ENCODE measurements at regions not wholly inside any gene's neighbourhood (a gene's known extent, or its start where the extent isn't known, plus 50 kb on each side); places are given as distances from the start of the nearest gene placed in this dataset.

DNA sequence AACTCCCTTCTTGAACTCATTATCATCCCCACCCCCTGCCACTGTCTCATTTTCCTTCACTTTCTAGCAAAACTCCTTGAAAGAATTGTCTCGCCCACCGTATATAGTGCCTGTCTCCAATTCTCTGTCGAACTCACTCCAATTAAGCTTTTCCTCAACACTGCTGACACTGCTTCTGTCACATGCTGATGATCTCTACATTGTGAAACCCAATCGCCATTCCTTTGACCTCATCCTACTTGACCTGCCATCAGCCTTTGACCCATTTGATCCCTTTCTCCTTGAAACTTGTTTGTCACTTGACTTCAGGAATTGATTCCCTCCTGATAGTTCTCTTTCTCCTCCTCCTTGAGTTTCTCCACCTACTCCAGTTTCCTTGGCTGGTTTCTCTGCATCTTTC, 54.8 kb downstream of the CCDC71L start:
- no peak for DNase-seq
- Histone ChIP-seq H3K27me3 (ENCODE audit: control insufficient read depth, insufficient read depth, low read length) (no peaks in the 10 kb centered on the region), H3K36me3 (replicated peaks; ENCODE audit: control insufficient read depth, insufficient read depth, low read length) (no peaks in the 10 kb centered on the region), H3K4me3 (ENCODE audit: insufficient read depth, low read depth, low read length) (no peak overlapping the region)

DNA sequence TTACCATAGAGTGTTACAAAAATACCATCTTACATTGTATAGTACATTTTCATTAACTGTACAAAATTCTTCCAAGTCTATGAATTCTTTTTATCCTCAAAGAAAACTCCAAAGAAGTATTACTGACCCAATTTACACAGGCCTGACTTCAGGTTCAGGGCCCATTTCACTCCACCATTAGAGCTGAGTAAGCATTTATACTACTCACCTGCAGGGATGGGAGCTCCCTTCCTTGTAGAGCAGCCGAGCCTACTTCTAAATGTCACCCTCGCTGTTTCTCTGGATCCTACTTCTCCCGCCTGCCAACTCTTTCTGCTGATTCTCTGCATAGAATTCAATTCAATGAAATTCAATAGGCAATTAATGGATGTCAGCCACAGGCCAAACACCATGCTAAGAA, 56.0 kb downstream of the CCDC71L start:
- Histone ChIP-seq H3K4me3 (ENCODE audit: insufficient read depth, low read depth, low read length) (no peak overlapping the region), H3K36me3 (replicated peaks; ENCODE audit: control insufficient read depth, insufficient read depth, low read length) (no peaks in the 10 kb centered on the region), H3K27me3 (ENCODE audit: control insufficient read depth, insufficient read depth, low read length) (no peaks in the 10 kb centered on the region)
- no peak for DNase-seq

- no peak for DNase-seq
- Histone ChIP-seq H3K27me3 (ENCODE audit: control insufficient read depth, insufficient read depth, low read length) (no peaks in the 10 kb centered on the region), H3K36me3 (replicated peaks; ENCODE audit: control insufficient read depth, insufficient read depth, low read length) (no peaks in the 10 kb centered on the region), H3K4me3 (ENCODE audit: insufficient read depth, low read depth, low read length) (no peak overlapping the region)
Measured at GRCh38 chr7:106604303-106604924, 56.5 kb downstream of the CCDC71L start.

DNA sequence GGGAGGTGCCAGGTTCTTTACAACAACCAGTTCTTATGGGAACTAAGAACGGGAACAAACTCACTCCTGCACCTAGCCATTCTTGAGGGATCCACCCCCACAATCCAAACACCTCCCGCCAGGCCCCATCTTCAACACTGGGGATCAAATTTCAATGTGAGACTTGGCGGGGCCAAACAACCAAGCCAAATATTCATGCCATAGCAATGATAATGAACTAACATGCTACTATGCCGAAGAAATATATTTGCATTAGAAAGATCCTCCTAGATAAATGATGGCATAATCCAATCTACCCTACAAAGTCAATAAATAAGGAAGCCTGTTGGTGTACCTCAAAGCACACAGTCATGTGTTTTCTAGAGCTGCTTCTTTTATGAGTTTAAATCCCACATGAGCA, 57.6 kb downstream of the CCDC71L start:
- H3K36me3 ChIP-seq (replicated peaks; ENCODE audit: control insufficient read depth, insufficient read depth, low read length): no peaks in the 10 kb centered on the region
- no peaks in the 10 kb centered on the region for H3K27me3 ChIP-seq (ENCODE audit: control insufficient read depth, insufficient read depth, low read length)
- no peak overlapping the region for H3K4me3 ChIP-seq (ENCODE audit: insufficient read depth, low read depth, low read length)
- no peak for DNase-seq

- no peaks in the 10 kb centered on the region for H3K36me3 ChIP-seq (replicated peaks; ENCODE audit: control insufficient read depth, insufficient read depth, low read length)
- H3K27me3 ChIP-seq (ENCODE audit: control insufficient read depth, insufficient read depth, low read length): no peaks in the 10 kb centered on the region
- no peak for DNase-seq
- H3K4me3 ChIP-seq (ENCODE audit: insufficient read depth, low read depth, low read length): no peak overlapping the region
Measured at GRCh38 chr7:106602062-106602461, 58.9 kb downstream of the CCDC71L start.

DNA sequence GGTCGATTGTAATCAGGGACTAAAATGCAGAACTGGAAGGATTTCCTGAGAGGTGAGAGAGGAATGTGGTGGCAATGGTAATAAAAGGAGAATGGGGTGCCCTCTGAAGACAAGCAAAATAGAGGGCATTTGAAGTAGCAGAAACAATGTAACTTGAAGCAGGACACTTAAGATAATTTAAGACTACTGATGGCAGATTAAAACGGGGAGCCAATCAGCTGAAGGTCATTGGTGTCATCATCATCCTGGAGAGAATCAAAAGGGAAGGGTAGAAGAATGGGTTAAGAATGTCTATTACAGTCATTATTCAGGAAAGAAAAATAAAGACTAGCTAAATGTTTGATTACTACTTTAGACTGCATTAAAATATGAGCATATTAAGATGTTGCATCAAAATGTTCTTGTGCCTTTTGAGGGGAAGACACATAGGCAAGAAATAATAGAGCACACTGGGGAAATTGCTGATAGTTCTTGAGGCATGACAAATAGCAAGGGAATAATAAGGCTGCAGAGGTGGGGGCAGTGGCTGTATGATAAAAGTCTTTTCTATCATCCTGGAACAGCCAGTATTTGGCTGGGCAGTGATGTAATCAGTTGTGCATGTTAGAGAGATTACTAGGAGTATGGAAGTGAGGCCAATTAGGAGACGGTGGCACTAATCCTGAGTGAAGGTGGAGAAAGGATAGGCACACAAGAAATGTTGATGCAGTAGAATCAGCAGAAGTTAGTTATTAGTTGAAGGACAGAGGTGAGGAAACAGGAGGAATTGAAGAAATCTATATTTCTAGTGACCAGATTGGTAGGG, 60.2 kb downstream of the CCDC71L start:
- no peak overlapping the region for H3K4me3 ChIP-seq (ENCODE audit: insufficient read depth, low read depth, low read length)
- no peaks in the 10 kb centered on the region for H3K36me3 ChIP-seq (replicated peaks; ENCODE audit: control insufficient read depth, insufficient read depth, low read length)
- H3K27me3 ChIP-seq (ENCODE audit: control insufficient read depth, insufficient read depth, low read length): no peaks in the 10 kb centered on the region
- no peak for DNase-seq

DNA sequence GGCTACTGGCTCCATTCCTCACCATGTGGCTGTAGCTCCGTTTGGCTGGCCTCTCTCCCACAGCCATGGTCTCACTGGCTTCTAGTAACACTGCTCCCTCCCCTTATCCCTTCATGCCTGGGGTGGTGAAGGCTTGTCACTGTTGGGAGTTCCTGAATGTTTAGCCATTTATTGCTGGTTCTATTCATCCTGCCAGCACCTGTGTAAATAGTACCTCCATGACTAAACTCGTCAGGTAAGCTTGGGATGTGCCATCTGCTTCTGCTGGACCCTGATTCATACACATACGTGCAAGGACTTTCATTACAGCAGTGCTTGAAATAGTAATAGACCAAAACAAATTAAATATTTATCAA, 61.6 kb downstream of the CCDC71L start:
- Histone ChIP-seq H3K27me3 (ENCODE audit: control insufficient read depth, insufficient read depth, low read length) (no peaks in the 10 kb centered on the region), H3K36me3 (replicated peaks; ENCODE audit: control insufficient read depth, insufficient read depth, low read length) (no peaks in the 10 kb centered on the region), H3K4me3 (ENCODE audit: insufficient read depth, low read depth, low read length) (no peak overlapping the region)
- DNase-seq: no peak

DNA sequence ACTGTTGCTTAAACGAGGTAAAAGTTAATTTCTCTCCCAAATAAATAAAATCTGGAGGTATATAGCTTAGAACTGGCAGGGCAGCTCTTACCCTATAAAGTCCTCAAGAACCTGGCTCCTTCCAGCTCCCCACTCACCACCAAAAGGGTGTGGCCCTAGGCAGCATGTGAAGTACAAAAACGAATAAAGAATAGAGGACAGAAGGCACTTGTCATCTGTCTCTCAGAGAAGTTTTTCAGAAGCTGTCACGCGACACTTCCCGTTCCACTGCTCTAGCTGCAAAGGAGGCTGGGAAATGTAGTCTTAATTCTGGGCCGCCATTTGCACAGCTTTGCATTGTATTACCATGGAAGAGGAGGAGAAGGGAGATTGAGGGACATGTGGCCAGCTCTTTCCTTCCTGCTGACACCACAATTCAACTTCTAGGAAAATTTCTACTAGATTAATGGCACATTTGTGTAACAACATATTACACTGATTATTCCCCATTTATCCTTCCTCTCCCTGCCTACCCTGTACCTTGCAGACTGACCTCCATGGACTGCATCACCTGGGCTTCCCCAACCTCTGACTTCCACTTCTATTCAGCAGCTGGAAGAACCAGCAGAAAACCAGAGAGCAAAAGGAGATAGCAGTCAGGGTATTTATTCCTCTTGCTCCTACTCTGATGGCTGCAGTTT, 62.2 kb downstream of the CCDC71L start:
- DNase-seq: peak; percentile 18
- Histone ChIP-seq H3K36me3 (replicated peaks; ENCODE audit: control insufficient read depth, insufficient read depth, low read length) (no peaks in the 10 kb centered on the region), H3K27me3 (ENCODE audit: control insufficient read depth, insufficient read depth, low read length) (no peaks in the 10 kb centered on the region), H3K4me3 (ENCODE audit: insufficient read depth, low read depth, low read length) (no peak overlapping the region)

DNA sequence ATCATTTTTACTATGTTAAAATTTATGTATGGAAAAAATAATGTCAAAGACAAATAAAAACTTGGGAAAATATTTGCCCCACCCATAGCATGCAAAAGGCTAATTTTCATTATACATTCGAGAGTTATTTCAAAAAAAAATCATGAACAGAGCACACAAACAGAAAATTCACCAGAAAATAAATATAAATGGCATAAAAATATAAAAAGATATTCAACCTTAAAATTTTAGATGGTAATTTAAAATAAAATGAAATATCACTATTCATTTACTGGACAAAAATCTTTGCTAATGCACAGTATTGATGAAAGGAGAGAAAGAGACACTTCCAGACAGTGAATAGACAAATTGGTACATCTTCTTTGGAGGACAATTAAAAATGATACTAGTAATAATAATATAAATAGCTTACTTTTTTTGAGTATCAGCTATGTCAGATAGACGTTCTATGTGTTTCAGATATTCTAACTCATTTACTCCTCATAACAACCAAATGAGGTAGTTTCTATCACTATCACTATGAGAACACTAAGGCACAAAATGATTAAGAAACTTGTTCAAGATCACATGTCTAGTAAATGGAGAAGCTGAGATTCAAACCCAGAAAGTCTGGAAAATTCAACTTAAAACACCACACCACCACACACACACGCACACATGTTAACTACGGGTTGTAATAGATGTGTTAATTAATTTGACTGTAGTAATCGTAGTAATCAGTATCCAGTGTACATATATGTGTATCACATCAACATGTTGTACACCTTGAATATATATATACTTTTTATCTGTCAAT, 63.0 kb downstream of the CCDC71L start:
- Histone ChIP-seq H3K27me3 (ENCODE audit: control insufficient read depth, insufficient read depth, low read length) (no peaks in the 10 kb centered on the region), H3K36me3 (replicated peaks; ENCODE audit: control insufficient read depth, insufficient read depth, low read length) (no peaks in the 10 kb centered on the region), H3K4me3 (ENCODE audit: insufficient read depth, low read depth, low read length) (no peak overlapping the region)
- no peak for DNase-seq

GRCh38 chr7:106597014-106597413, 63.9 kb downstream of the CCDC71L start:
- Histone ChIP-seq H3K27me3 (ENCODE audit: control insufficient read depth, insufficient read depth, low read length) (no peaks in the 10 kb centered on the region), H3K4me3 (ENCODE audit: insufficient read depth, low read depth, low read length) (no peak overlapping the region), H3K36me3 (replicated peaks; ENCODE audit: control insufficient read depth, insufficient read depth, low read length) (no peaks in the 10 kb centered on the region)
- no peak for DNase-seq

GRCh38 chr7:106595922-106596321, 65.0 kb downstream of the CCDC71L start:
- no peaks in the 10 kb centered on the region for H3K27me3 ChIP-seq (ENCODE audit: control insufficient read depth, insufficient read depth, low read length)
- H3K4me3 ChIP-seq (ENCODE audit: insufficient read depth, low read depth, low read length): no peak overlapping the region
- DNase-seq: no peak
- H3K36me3 ChIP-seq (replicated peaks; ENCODE audit: control insufficient read depth, insufficient read depth, low read length): no peaks in the 10 kb centered on the region

DNA sequence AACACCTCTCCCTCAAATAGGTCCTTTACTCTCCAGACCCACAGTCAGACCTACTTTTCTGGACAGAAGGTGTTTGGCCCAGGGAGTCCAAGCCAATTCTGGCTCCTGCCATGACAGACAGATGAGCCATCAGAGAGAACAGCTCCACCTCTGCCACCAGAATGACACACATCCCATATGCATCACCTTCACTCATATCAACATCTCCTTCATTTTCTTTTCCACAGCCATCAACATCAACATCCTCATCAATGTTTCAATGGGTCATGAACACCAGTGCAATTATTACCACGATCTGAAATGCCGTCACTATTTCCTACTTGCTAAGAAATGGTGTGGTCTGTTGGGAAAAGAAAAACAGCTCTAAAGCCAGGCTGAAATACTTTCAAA, 67.9 kb downstream of the CCDC71L start:
- DNase-seq: no peak
- Histone ChIP-seq H3K27me3 (ENCODE audit: control insufficient read depth, insufficient read depth, low read length) (no peaks in the 10 kb centered on the region), H3K4me3 (ENCODE audit: insufficient read depth, low read depth, low read length) (no peak overlapping the region), H3K36me3 (replicated peaks; ENCODE audit: control insufficient read depth, insufficient read depth, low read length) (no peaks in the 10 kb centered on the region)

DNA sequence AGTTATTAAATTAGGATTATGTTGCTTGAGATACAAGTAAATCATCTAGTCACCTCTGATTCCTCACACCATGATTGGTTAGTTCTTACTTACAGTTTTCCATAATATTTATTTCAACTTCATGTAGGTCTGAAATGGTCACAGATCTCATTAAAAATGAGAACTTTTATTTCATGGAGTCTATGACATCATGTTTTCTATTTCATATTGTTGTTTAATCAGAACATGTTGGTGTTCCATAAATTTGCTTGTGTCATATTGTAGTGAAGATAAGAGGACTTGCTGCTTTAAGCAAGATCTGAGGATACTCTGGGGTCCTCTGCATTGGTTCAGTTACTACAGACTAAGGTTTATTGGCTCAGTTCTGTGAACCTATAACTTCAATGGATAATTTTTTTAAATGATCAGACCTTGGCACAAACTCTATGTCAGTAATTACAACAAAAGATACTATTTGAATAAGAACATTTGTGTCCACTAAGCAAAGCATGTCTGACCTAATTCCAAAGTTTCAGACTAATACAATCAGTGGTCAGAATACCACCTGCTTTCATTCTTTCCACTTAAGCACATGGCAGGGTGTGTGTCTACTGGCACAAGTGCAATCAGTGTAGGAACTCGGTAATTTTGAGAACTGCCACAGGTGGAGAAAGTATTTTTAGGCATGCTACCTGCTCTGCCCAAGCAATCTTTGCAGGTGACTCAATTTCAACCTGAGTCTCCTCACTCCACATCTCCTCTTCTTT, 68.5 kb downstream of the CCDC71L start:
- Histone ChIP-seq H3K27me3 (ENCODE audit: control insufficient read depth, insufficient read depth, low read length) (no peaks in the 10 kb centered on the region), H3K4me3 (ENCODE audit: insufficient read depth, low read depth, low read length) (no peak overlapping the region), H3K36me3 (replicated peaks; ENCODE audit: control insufficient read depth, insufficient read depth, low read length) (no peaks in the 10 kb centered on the region)
- DNase-seq: no peak

GRCh38 chr7:106591146-106591545, 69.8 kb downstream of the CCDC71L start:
- Histone ChIP-seq H3K27me3 (ENCODE audit: control insufficient read depth, insufficient read depth, low read length) (no peaks in the 10 kb centered on the region), H3K4me3 (ENCODE audit: insufficient read depth, low read depth, low read length) (no peak overlapping the region), H3K36me3 (replicated peaks; ENCODE audit: control insufficient read depth, insufficient read depth, low read length) (no peaks in the 10 kb centered on the region)
- DNase-seq: no peak
